ENCODE measurements at regions not wholly inside any gene's neighbourhood (a gene's known extent, or its start where the extent isn't known, plus 50 kb on each side); places are given as distances from the start of the nearest gene placed in this dataset.

- Histone ChIP-seq H3K4me2 (no peak overlapping the region), H3K9me3 (ENCODE audit: insufficient read depth, low read depth) (no peaks in the 10 kb centered on the region), H3K27me3 (ENCODE audit: insufficient read depth, low read depth) (peaks cover 92% of the 10 kb centered on the region), H3K27ac (no peak overlapping the region), H3K4me1 (replicated peaks; ENCODE audit: insufficient read depth) (no peaks in the 10 kb centered on the region), H3K4me3 (no peak overlapping the region), H4K20me1 (ENCODE audit: insufficient read depth) (no peaks in the 10 kb centered on the region), H3K9me2 (ENCODE audit: insufficient read depth) (no peaks in the 10 kb centered on the region), H3K36me3 (ENCODE audit: low read depth) (no peaks in the 10 kb centered on the region), H3F3A (ENCODE audit: insufficient read depth, low read depth) (no peaks in the 10 kb centered on the region), H3K79me2 (ENCODE audit: low read depth) (no peaks in the 10 kb centered on the region), H2AFZ (no peak overlapping the region)
- no peak for DNase-seq
- intact Hi-C loops (cut with micrococcal nuclease; ENCODE audit: unreplicated experiment): no loop called here
- no TSS peak for BruUV-seq (replicated peaks)
- ChIA-PET CTCF (no interaction called here), POLR2A (ENCODE audit: unreplicated experiment) (no interaction called here)
- TF ChIP-seq EZH2 (IDR thresholded peaks at IDR 0.05; ENCODE audit: low read depth): no peak
- TF ChIP-seq, protein P1, sequence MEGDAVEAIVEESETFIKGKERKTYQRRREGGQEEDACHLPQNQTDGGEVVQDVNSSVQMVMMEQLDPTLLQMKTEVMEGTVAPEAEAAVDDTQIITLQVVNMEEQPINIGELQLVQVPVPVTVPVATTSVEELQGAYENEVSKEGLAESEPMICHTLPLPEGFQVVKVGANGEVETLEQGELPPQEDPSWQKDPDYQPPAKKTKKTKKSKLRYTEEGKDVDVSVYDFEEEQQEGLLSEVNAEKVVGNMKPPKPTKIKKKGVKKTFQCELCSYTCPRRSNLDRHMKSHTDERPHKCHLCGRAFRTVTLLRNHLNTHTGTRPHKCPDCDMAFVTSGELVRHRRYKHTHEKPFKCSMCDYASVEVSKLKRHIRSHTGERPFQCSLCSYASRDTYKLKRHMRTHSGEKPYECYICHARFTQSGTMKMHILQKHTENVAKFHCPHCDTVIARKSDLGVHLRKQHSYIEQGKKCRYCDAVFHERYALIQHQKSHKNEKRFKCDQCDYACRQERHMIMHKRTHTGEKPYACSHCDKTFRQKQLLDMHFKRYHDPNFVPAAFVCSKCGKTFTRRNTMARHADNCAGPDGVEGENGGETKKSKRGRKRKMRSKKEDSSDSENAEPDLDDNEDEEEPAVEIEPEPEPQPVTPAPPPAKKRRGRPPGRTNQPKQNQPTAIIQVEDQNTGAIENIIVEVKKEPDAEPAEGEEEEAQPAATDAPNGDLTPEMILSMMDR (conservative IDR thresholded peaks at IDR 0.05): no peak
These were observed 57.2 kb upstream of the KCND3 start for GRCh38 chr1:112046630-112047029.

GRCh38 chr1:112048421-112048820 is 59.0 kb upstream of the KCND3 start:
- no peak for DNase-seq
- H3K79me2 ChIP-seq (ENCODE audit: low read depth): no peaks in the 10 kb centered on the region
- intact Hi-C loops (cut with micrococcal nuclease; ENCODE audit: unreplicated experiment): no loop called here
- no peaks in the 10 kb centered on the region for H4K20me1 ChIP-seq (ENCODE audit: insufficient read depth)
- no peak overlapping the region for H3K27ac ChIP-seq
- POLR2A ChIA-PET (ENCODE audit: unreplicated experiment): no interaction called here
- no TSS peak for BruUV-seq (replicated peaks)
- peaks cover 78% of the 10 kb centered on the region for H3K27me3 ChIP-seq (ENCODE audit: insufficient read depth, low read depth)
- H3K4me1 ChIP-seq (replicated peaks; ENCODE audit: insufficient read depth): no peaks in the 10 kb centered on the region
- H3K9me2 ChIP-seq (ENCODE audit: insufficient read depth): no peaks in the 10 kb centered on the region
- no peak overlapping the region for H3K4me2 ChIP-seq
- H3K9me3 ChIP-seq (ENCODE audit: insufficient read depth, low read depth): no peaks in the 10 kb centered on the region
- TF ChIP-seq EZH2 (IDR thresholded peaks at IDR 0.05; ENCODE audit: low read depth): no peak
- TF ChIP-seq, protein P1 (conservative IDR thresholded peaks at IDR 0.05): no peak
- no peaks in the 10 kb centered on the region for H3K36me3 ChIP-seq (ENCODE audit: low read depth)
- CTCF ChIA-PET: no interaction called here
- no peak overlapping the region for H3K4me3 ChIP-seq
- H2AFZ ChIP-seq: no peak overlapping the region
- no peaks in the 10 kb centered on the region for H3F3A ChIP-seq (ENCODE audit: insufficient read depth, low read depth)

DNA sequence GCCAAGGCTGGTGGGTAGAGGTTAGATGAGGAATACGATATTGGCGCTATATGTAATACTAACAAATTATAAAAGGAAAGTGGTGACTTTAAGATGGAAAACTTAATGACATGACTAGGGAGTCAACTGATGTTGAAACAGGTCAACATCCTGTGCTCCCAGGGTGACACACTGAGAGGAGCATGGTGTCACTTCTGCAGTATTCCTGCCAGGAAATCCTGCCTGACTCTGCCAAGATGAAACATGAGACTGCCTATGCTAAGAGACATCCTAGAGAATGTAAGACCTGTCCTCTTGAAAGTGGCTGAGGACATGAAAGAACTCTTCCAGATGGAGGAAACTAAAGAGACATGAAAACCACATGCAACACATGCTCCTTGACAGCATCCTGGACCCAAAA is 65.0 kb upstream of the KCND3 start:
- Histone ChIP-seq H3K4me3 (no peak overlapping the region), H4K20me1 (ENCODE audit: insufficient read depth) (no peaks in the 10 kb centered on the region; the same call in 1 of the 2 replicates), H3K4me1 (replicated peaks; ENCODE audit: insufficient read depth) (no peaks in the 10 kb centered on the region), H3K27ac (no peak overlapping the region), H3K9me2 (ENCODE audit: insufficient read depth) (no peaks in the 10 kb centered on the region), H3K9me3 (ENCODE audit: insufficient read depth, low read depth) (no peaks in the 10 kb centered on the region), H2AFZ (no peak overlapping the region), H3K79me2 (ENCODE audit: low read depth) (no peaks in the 10 kb centered on the region), H3K36me3 (ENCODE audit: low read depth) (no peaks in the 10 kb centered on the region), H3F3A (ENCODE audit: insufficient read depth, low read depth) (no peaks in the 10 kb centered on the region), H3K27me3 (ENCODE audit: insufficient read depth, low read depth) (peaks cover 65% of the 10 kb centered on the region), H3K4me2 (no peak overlapping the region)
- CTCF ChIA-PET: no interaction called here
- no peak for DNase-seq
- TF ChIP-seq, protein P1 (conservative IDR thresholded peaks at IDR 0.05): no peak
- TF ChIP-seq EZH2 (IDR thresholded peaks at IDR 0.05; ENCODE audit: low read depth): no peak
- POLR2A ChIA-PET (ENCODE audit: unreplicated experiment): no interaction called here
- BruUV-seq (replicated peaks): no TSS peak
- intact Hi-C loops (cut with micrococcal nuclease; ENCODE audit: unreplicated experiment): no loop called here
